UCSD-AML1 (cell line): ENCODE measurements at regions not wholly inside any gene's neighbourhood (a gene's known extent, or its start where the extent isn't known, plus 50 kb on each side); places are given as distances from the start of the nearest gene placed in this dataset.
"Not testable (repeated sequence)": the region's sequence is repeated elsewhere in the genome, so short reads cannot be mapped to it uniquely, and the experiment has no call there.

Experiments
- DNase-seq: peaks from one replicate; lab custom pipeline; 2025; ENCODE audit not compliant: unreplicated experiment; lab: John Stamatoyannopoulos, UW

DNA sequence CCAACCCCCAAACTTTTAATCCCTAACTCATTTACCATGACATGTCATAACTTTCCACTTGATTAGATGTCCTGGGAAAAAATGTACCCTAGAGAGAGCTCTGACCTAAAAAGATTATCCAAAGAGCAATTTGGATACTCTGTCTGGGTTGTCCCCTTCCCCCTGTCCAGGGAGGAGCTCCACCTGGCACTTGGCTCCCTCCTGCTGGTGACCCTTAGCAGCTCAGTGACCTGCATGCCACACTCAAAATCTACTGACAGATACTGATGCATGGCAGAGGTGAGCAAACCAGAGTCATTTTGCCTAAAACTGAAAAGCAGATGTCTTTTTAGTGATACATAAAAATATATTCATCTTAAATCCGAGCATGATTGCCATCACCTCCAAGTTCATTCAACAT is 442.3 kb upstream of the CHRM3 start:
- no peak for DNase-seq

DNA sequence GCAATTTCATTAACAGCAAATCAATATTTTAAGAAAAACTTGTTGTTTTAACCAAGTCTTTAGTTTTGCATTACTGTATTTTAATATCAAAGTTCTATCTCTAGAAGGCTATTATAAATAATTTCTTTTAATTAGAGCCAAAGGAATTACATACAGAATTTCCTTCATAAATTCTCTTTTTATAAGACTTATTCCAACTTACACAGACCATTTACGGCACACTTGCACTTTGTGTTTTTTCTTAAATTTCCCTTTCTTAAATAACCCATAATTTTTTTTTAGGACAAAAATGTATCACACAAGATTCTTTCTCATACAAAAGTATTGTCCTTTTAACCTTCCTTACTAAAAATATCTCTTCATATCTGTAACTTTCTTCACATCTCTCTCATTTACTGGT is 458.5 kb upstream of the CHRM3 start:
- DNase-seq: no peak

DNA sequence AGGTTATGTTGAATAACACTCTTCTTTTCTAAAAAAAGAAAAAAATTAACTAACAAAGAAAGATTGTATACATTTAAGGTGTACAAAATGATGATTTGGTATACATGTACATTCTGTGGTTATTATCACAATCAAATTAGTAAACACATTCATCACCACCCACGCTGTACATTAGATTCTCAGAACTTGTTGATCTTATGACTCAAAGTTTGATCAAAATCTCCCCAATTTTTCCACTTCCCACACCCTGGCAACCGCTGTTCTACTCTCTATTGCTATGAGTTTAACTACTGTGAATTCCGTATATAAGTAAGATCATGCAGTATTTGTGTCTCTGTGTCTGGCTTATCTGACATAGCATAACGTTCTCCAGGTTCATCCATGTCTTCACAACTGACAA is 469.5 kb upstream of the CHRM3 start:
- no peak for DNase-seq

DNA sequence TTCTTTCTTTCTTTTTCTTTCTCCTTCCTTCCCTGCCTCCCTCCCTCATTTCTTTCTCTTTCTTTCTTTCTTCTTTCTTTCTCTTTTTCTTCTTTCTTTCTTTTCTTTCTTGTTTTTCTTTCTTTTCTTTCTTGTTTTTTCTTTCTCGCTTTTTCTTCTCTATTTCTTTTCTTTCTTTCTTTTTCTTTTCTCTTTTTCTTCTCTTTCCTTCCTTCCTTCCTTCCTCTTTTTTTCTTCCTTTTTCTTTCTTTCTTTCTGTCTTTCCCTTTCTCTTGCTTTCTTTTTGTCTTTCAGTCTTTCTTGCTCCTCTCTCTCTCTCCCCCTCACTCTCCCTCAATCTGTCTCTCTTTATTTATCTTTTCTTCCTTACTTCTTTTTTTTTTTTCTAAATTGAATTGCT is 472.0 kb upstream of the CHRM3 start:
- no peak for DNase-seq

DNA sequence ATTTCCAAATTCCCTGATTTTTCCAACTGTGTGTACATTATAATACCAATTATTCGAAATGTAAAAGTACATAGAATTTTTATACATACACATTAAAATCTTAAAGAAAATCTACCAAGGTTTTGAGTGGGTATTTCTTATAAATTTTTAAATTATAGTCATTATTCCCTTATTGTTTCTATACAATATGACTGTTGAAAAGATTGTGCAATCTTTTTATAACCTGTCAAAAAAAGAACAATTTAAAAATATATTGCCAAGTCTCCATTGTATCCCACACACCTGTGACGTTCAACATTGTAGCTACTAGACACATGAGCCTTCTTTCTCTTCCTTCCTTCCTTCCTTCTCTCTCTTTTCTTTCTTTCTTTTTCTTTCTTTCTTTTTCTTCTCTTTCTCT is 473.2 kb upstream of the CHRM3 start:
- no peak for DNase-seq

DNA sequence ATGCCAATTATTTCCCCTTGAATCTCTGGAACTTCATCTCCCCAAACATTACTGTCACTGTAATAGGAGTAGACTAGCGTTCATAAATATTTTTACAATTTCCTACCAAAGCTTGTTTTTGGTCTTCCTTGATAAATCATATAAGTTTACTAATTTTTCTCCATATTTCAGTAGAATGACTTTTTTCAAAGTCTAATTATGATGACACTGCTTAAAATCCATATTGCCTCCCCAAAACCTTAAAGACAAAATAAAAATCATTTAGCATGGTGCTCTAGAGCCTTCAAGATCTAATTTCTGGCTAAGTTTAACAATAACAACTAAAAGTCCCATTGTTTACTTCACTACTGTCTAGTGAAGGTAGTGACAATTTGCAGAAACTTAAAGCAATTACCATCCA is 474.2 kb upstream of the CHRM3 start:
- no peak for DNase-seq

DNA sequence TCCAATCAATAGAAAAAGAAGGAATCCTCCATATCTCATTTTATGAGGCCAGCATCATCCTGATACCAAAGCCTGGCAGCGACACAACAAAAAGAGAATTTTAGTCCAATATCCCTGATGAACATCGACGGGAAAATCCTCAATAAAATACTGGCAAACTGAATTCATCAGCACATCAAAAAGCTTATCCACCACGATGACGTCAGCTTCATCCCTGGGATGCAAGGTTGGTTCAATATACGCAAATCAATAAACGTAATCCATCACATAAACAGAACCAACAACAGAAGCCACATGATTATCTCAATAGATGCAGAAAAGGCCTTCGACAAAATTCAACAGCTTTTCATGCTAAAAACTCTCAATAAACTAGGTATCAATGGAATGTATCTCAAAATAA is 483.6 kb upstream of the CHRM3 start:
- DNase-seq: not testable (repeated sequence)

DNA sequence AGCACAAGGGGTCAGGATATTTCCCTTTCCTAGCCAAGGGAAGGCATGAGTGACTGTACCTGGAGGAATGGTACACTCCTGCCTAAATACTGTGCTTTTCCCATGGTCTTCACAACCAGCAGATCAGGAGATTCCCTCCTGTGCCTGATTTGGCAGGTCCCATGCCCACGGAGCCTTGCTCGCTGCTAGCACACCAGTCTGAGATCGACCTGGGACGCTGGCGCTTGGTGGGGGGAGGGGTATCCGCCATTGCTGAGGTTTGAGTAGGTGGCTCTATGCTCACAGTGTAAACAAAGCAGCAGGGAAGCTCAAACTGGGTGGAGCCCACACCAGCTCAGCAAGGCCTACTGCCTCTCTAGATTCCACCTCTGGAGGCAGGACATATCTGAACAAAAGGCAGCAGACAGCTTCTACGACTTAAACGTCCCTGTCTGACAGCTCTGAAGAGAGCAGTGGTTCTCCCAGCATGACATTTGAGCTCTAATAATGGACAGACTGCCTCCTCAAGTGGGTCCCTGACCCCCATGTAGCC is 486.0 kb upstream of the CHRM3 start:
- no peak for DNase-seq

DNA sequence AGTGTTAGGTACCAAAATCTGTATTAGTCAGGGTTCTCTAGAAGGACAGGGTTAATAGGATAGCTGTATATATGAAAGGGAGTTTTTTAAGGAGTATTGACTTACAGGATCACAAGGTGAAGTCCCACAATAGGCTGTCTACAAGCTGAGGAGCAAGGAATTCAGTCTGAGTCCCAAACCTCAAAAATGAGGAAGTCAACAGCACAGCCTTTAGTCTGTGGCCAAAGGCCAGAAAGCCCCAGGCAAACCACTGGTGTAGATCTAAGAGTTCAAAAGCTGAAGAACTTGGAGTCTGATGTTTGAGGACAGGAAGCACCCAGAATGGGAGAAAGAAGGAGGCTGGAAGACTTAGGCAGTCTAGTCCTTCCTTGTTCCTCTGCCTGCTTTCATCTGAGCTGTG is 487.5 kb upstream of the CHRM3 start:
- peak; percentile 23 for DNase-seq

DNA sequence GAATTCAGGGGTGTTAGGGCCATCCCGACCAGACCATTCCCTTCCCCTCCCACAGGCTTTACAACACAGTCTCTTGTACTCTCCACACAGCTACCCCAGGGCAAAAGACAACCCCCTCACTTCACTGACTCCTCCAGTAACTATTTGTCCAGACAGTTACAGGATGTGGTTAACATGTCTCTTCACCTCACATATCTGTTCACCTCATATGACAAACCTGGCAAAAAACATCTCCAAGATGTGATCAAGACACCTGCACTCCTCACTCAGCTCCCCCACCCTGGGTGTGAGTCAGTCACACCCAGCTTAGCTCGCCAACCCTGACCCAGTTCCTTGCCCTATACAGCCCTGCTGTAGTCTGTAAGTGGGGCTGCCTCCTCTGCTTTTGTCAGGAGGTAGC is 490.5 kb upstream of the CHRM3 start:
- DNase-seq: no peak

DNA sequence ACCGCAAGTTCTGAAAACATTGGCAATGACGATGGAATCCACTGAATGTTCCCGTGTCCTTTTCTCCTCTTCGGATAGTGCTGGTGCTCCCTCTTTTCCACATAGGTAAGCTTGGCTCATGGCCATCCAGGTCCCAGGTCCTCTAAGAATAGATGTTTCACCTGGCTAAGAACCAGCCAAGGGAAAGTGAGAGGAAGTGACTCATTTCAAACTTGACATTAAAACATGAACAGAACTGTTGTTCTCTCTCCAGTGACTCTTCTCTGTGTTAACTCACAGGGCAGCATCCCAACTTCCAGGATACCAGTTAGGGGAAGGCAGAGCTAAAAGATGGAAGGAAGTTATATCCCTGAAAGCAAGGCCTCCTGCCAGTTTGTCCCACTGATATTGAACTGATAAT is 493.8 kb upstream of the CHRM3 start:
- DNase-seq: no peak

DNA sequence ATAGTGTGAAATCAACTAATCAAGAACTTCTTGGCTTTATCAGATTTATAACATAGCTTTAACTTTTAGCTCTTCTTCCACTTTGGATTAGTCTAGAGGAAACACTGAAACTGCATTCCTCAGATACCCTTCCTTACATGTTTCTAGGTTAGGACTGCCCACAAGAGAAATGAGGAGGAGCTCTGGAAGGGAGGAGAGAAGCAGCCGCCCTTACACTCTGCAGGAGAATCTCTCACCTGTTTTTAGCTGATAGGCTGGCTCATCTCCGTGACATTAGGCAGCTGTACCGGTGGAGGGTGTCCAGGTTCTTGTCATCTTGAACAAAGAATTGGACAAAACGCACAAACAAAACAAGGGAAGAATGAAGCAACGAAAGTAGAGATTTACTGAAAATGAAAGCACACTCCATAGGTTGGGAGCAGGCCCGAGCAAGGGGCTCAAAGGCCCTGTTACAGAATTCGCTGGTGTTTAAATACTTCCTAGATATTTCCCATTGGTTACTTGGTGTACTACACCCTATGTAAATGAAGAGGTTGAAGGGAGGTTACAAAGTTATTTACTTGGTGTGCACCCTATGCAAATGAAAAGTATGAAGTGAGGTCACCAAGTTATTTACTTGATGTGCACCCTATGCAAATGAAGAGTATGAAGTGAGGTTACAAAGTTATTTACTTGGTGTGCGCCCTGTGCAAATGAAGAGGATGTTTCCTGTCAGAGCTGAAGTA is 524.9 kb upstream of the CHRM3 start:
- DNase-seq: no peak

DNA sequence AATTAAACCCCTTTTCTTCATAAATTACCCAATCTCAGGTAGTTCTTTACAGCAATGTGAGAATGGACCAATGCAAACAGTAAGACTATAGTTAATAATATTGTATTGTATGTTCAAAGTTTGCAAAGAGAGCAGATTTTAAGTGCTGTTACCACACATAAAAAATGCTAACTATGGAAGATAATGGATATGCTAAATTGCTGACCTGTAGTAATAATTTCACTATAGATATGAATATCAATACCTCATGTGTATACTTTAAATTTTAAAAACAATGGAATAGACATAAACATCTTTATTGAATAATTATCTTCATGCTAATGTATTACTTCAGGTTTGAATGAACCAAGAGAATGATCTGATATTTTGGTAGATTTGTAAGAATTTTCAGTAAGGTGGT is 552.4 kb upstream of the CHRM3 start:
- DNase-seq: no peak

DNA sequence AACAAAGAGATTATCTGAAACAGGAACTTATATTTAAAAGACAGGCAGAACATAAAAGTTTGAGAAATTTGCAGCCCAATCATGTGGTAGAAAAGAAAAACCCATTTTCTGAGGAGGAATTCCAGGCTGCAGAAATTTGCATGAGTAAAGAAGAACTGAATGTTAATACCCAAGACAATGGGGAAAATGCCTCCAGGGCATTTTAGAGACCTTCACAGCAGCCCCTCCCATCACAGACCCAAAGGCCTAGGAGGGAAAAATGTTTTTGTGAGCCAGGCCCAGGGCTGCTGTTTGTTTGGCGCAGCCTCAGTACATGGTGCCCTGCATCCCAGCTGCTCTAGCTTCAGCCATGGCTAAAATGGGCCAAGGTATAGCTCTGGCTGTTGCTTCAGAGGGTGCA is 554.3 kb upstream of the CHRM3 start:
- DNase-seq: no peak

DNA sequence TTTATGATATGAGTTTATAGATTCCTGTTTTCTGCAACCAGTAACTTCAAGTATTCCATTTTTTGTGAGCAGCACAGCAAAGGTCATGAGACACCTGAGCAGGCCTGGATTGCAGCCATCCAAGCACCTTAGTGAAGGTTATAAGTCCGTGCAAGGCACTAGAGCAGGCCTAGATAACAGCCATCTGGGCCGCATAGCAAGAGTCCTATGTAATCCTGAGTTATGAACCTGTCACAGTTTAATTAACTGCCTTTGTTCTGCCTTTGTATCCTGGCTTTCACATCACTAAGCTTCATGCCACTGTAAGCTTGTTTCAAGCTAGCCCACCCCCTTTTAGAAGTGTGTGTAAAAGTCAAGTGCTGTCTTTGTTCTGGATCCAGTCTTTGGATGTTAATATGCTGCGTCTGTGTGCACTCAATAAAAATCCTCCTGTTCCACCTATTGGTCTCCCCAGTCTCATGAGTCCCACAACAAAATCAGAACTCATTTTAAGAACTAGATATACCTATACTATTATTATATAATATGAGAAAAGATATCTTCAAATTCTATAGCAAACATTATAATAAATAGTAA is 556.2 kb upstream of the CHRM3 start:
- no peak for DNase-seq

DNA sequence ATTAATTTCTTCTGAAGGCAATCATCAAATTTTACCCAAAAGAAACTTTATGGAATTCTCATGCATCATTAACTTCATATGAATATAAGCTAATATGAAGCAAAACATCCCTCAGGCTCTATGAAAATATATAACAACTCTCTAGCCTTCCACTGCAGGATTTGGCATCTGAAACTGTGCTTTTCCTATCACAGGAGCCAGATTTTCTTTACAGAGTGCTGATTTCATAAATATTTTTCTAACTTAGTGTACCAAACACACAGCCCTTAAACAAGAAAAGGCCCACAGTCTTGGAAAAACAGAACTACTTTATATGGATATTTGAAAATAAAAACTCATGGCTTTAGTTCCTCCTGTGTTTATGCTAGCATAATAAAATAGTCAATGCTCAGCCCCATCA is 559.5 kb upstream of the CHRM3 start:
- DNase-seq: no peak

DNA sequence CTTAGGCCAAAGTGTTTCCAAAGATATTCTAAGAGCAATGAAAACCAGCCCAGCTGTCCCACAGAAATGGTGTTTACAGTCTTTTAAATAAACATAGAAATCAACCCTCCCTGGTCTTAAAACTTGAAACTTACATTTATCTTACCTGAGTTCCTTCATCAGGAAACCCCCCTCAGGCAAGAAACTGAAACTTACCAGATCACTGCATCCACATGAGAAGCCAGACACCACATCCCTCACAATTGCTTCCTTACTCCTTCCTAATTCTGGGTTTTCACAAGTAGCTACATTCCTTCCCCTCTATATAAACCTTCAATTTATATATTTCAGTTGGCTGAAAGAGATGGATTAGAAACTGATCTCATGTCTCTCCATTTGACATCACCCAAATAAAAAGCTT is 563.0 kb upstream of the CHRM3 start:
- DNase-seq: no peak

DNA sequence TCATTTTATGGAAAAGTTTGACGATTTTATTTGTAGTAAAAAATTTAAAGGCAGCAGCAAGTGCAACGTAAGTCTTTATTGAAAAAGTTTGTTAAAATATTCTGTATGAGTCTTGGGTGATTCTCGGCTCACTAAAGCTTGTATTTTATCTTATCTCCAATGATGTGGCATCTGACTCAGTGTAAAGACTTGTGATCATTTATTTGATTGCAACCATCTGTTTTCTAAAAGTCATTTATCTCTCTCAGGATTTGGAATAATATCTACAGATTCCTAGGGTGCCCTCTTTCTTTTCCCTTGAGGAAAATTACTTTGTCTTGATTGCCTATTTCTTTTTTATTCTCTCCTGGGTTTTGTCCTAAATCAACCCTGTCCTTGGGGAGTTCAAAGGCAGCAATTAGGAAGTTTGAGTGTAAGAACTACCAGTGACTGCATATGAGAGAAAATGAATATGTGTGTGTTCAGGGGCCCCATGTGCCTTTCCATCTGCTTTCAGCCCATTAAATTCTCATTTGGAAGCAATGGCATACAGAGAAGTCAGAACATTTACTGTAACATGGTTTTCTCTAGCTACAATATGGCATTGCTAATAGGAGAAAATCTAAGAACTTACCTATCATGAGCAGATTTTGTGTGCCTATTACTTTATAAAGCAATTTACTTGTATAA is 575.0 kb upstream of the CHRM3 start:
- DNase-seq: no peak

DNA sequence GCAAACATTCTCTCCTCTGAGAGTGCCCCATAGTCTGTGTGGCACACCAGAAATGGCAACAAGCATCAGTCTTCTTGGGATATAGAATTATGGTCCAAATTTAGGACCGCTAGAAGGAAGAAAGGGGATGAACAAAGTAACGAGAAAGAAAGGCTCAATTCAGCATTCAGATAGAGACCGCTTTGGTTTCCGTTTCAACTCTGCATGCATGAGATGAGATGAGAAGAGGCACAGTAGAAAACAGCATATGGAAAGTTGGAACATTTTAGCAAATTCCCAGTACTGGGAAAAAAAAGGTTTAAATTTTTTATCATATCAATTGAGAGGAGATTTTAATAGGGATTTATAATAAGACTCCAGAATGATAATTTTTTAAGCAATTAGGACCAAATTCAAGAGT is 595.5 kb upstream of the CHRM3 start:
- no peak for DNase-seq

DNA sequence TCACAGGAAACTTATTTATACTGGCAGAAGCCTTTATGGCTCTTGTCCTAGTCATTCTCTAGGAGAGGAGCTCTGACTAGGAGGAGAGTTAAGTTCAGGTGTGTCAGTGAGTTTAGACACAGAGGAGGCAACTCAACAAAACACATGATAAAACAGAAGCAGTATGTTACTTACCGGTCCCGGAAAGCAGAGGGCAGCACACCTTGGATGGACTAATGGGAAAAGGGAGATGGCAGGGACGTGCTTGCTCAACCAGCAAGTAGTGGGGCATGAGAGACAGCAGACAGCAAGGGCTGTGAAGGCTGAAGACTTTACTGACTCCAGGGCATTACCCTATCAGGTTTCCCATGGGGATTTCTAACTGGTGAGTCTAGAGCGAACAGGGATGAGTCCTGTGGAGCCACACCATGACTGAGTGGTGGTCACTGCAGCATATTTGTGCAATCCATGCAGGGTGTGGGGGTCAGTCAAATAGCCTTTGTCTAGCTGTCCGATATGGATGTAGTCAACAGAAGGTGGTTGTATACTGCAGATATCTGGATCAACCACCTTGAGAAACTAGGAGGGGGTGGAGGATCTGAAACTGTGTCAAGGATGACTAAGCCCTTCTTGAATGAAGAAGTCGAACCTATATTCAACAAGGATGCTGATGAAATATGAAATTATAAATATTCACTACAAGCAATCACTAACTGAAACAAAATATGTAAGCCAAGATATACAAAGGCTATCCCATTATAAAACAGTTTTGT is 596.3 kb upstream of the CHRM3 start:
- DNase-seq: no peak

DNA sequence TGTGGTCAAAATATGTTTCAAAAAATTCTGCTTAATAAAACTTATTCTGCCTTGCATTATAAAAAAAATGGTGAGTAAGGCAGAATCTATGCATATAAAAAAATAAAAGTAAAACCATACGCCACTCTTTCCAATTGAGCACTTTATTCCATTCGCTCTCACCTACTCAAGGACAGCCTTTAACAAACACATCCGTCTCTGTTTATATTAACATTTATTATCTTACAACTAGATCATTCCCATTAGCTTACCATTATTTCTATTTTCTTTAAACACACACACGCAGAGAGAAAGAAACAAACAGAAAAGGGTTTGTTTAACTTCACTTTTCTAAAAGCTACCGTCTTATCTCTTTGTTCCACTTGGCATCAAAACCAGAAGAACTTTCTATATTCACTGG is 598.9 kb upstream of the CHRM3 start:
- DNase-seq: no peak

DNA sequence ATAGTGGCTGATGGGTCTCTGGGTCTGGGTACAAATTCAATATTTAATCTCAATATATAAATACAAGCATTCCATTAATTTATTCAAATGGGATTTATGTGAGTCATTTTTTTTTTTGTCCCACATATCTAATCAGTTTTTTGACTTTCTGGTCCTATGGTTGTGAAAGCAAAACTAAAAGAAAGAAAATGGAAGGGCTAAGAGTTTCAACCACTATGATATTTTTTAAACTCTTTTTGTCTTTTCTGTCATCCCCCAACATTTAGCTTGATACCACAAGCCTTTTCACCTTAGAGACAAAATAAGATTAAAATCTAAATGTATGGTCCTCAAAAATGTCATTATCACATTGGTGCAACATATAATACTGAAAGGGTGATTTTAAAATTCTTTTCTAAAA is 602.7 kb upstream of the CHRM3 start:
- no peak for DNase-seq
